Testis (tissue), 2 donors: ENCODE measurements at regions not wholly inside any gene's neighbourhood (a gene's known extent, or its start where the extent isn't known, plus 50 kb on each side); places are given as distances from the start of the nearest gene placed in this dataset.

ENCODE experiments used
- POLR2A ChIP-seq: fragments of 450-650 bp; IDR thresholded peaks from one replicate; pipeline ENCODE4 v1.6.1; 2017; ENCODE audit warnings: antibody characterized with exemption, mild to moderate bottlenecking, moderate library complexity
- TF ChIP-seq, protein P1 (sequence below), 3 experiments: fragments of 450-650 bp in 2 of 3; fragments of 200-600 bp in 1 of 3; sonication (generic) in 1 of 3; IDR thresholded peaks; one replicate each; pipeline ENCODE4 v1.5.1; 2016 to 2019; ENCODE audit warnings: antibody characterized with exemption in 3 of 3, mild to moderate bottlenecking in 2 of 3, moderate library complexity in 1 of 3

DNA sequence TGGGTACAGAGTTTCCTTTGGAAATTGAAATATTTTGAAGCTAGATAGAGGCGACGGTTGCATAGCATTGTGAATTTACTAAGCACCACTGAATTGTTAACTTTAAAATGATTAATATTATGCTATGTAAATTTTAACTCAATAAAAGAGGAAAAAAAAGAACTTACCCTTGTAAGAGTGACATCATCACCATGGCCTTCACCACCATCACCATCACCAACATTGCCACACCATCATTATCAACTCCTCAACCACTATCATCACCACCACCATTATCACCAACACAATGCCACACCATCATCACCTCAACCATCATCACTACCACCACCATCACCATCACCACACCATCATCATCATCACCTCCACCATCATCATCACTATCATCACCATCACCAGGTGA is 113.9 kb downstream of the TUBA3C start:
- TF ChIP-seq, protein P1, sequence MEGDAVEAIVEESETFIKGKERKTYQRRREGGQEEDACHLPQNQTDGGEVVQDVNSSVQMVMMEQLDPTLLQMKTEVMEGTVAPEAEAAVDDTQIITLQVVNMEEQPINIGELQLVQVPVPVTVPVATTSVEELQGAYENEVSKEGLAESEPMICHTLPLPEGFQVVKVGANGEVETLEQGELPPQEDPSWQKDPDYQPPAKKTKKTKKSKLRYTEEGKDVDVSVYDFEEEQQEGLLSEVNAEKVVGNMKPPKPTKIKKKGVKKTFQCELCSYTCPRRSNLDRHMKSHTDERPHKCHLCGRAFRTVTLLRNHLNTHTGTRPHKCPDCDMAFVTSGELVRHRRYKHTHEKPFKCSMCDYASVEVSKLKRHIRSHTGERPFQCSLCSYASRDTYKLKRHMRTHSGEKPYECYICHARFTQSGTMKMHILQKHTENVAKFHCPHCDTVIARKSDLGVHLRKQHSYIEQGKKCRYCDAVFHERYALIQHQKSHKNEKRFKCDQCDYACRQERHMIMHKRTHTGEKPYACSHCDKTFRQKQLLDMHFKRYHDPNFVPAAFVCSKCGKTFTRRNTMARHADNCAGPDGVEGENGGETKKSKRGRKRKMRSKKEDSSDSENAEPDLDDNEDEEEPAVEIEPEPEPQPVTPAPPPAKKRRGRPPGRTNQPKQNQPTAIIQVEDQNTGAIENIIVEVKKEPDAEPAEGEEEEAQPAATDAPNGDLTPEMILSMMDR (IDR thresholded peaks at IDR 0.05), result no peak
- no peak for TF ChIP-seq POLR2A
